ENCODE measurements at regions not wholly inside any gene's neighbourhood (a gene's known extent, or its start where the extent isn't known, plus 50 kb on each side); places are given as distances from the start of the nearest gene placed in this dataset.
"Not testable (repeated sequence)": the region's sequence is repeated elsewhere in the genome, so short reads cannot be mapped to it uniquely, and the experiment has no call there.

- DNase-seq: not testable (repeated sequence)
These were observed 1323.6 kb upstream of the ALCAM start for GRCh38 chr3:104043001-104043543.

- no peak for DNase-seq
These were observed 1322.7 kb upstream of the ALCAM start for GRCh38 chr3:104044002-104044401.

GRCh38 chr3:104066658-104067057 is 1300.1 kb upstream of the ALCAM start:
- no peak for DNase-seq

GRCh38 chr3:104069114-104069513 is 1297.6 kb upstream of the ALCAM start:
- no peak for DNase-seq

GRCh38 chr3:104070906-104071305 is 1295.8 kb upstream of the ALCAM start:
- DNase-seq: no peak

- no peak for DNase-seq
These were observed 1286.6 kb upstream of the ALCAM start for GRCh38 chr3:104080088-104080626.

- DNase-seq: no peak
These were observed 1278.0 kb upstream of the ALCAM start for GRCh38 chr3:104088738-104089137.

- DNase-seq: not testable (repeated sequence)
These were observed 1276.7 kb upstream of the ALCAM start for GRCh38 chr3:104089987-104090386.

- DNase-seq: no peak
These were observed 1265.0 kb upstream of the ALCAM start for GRCh38 chr3:104101736-104102135.

GRCh38 chr3:104102386-104102785 is 1264.3 kb upstream of the ALCAM start:
- DNase-seq: no peak

GRCh38 chr3:104106276-104106675 is 1260.4 kb upstream of the ALCAM start:
- no peak for DNase-seq

GRCh38 chr3:104108522-104108921 is 1258.2 kb upstream of the ALCAM start:
- DNase-seq: no peak

- DNase-seq: no peak
These were observed 1240.2 kb upstream of the ALCAM start for GRCh38 chr3:104126463-104126862.

GRCh38 chr3:104126864-104127553 is 1239.7 kb upstream of the ALCAM start:
- DNase-seq: no peak

- DNase-seq: no peak
These were observed 1238.9 kb upstream of the ALCAM start for GRCh38 chr3:104127830-104128229.

- DNase-seq: no peak
These were observed 1233.9 kb upstream of the ALCAM start for GRCh38 chr3:104132566-104133403.

- no peak for DNase-seq
These were observed 1233.1 kb upstream of the ALCAM start for GRCh38 chr3:104133630-104134029.

GRCh38 chr3:104137116-104137515 is 1229.6 kb upstream of the ALCAM start:
- DNase-seq: no peak

GRCh38 chr3:104145164-104145563 is 1221.5 kb upstream of the ALCAM start:
- DNase-seq: no peak

GRCh38 chr3:104149154-104149553 is 1217.6 kb upstream of the ALCAM start:
- no peak for DNase-seq

GRCh38 chr3:104150724-104151123 is 1216.0 kb upstream of the ALCAM start:
- no peak for DNase-seq

- DNase-seq: no peak
These were observed 1211.8 kb upstream of the ALCAM start for GRCh38 chr3:104154896-104155295.

- no peak for DNase-seq
These were observed 1200.8 kb upstream of the ALCAM start for GRCh38 chr3:104165866-104166265.

- no peak for DNase-seq
These were observed 1198.3 kb upstream of the ALCAM start for GRCh38 chr3:104168386-104168785.

All from stimulated activated CD4-positive, alpha-beta T cell treated with anti-CD3 and anti-CD28 coated beads, Interleukin-1b, Interleukin-23, amount 100 ng/mL, for 48 hours (primary cell).